NOMO-1 (cell line): ENCODE measurements at regions not wholly inside any gene's neighbourhood (a gene's known extent, or its start where the extent isn't known, plus 50 kb on each side); places are given as distances from the start of the nearest gene placed in this dataset.
"Not testable (repeated sequence)": the region's sequence is repeated elsewhere in the genome, so short reads cannot be mapped to it uniquely, and the experiment has no call there.

Source experiments
- DNase-seq, 2 experiments: peaks; one replicate each; lab custom pipeline; 2025; ENCODE audit not compliant: unreplicated experiment in 2 of 2; lab: John Stamatoyannopoulos, UW

GRCh38 chr6:76790881-76791280 is 672.4 kb downstream of the HTR1B start:
- no peak for DNase-seq

DNA sequence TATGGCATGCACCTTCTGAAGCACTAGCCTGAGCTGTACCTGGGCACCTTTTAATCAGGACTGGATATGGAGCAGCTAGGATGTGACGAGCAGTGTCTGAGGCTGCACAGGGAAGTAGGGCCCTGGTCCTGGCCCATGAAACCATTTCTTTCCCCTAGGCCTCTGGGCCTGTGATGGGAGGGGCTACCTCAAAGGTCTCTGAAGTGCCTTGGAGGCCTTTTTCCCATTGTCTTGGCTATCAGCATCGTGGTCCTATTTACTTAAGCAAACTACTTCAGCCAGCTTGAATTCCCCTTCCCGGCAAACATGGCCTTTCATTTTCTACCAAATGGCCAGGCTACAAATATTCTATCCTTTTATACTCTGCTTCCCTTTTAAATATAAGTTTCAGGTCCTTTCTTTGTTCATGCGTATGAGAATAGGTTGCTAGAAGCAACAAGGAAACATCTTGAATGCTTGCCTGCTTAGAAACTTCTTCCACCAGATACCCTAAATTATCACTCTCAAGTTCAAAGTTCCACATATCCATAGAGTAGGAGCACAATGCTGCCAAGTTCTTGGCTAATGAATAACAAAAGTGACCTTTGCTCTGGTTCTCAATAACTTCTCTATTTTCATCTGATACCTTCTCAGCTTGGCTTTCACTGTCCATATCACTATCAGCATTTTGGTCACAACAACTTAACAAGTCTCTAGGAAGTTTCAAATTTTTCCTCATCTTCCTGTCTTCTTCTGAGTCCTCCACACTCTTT is 673.1 kb downstream of the HTR1B start:
- DNase-seq = no peak

GRCh38 chr6:76789580-76789979 is 673.7 kb downstream of the HTR1B start:
- DNase-seq = no peak

DNA sequence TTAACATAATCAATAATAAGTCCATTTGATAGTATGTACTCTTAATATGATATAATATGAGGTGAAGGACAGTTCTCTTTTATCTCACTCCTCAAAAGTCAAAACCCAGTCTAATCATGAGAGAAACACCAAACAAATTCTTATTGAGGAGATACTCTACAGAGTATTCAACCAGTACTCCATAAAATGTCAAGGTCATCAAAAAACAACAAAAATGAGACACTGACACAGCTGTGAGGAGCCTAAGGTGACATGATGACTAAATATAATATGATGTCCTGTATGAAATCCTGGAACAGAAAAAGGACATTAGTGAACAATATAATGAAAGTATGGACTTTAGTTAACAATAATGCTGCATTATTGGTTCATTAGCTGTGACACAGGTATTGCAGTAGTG is 675.1 kb downstream of the HTR1B start:
- DNase-seq = no peak

DNA sequence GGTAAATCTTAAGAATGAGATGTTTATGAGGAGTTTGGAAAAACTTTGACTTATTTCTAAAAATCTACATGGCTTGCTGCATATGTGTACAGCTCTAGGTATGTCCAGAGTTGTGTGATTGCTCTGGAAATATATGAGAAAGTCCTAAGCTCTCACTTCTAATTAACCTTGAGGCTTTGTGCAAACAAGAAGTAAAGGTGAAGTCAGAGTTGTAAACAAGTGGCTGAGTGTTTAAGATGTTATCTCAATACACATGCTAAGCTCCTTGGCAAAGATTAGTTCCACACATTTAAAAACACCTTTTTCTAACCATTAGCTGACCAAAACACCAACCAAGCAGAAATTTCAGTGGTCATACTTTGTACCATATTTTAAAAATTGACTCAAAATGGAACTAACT is 684.2 kb downstream of the HTR1B start:
- DNase-seq = no peak

- DNase-seq = no peak
Measured at GRCh38 chr6:76776876-76777275, 686.4 kb downstream of the HTR1B start.

GRCh38 chr6:76774781-76775384 is 688.4 kb downstream of the HTR1B start:
- no peak for DNase-seq

DNA sequence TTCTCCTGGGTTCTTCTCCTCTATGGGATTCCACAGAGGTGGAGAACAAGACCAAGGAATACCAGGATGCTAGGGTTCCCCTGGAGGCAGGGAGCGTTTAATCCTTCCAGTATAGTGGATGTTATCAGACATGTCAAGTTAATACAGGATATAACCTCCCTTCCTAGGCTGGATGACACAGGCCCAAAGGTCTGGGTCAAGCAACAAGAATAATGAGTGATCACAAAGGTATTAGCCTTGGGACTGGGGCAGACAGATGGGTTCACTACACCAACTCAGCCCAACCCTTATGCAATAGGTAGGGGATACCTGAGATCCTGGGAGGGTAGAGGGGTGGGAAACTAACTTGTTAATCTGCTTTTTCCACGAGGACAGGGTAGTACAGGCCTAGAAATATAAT is 690.3 kb downstream of the HTR1B start:
- DNase-seq = no peak

DNA sequence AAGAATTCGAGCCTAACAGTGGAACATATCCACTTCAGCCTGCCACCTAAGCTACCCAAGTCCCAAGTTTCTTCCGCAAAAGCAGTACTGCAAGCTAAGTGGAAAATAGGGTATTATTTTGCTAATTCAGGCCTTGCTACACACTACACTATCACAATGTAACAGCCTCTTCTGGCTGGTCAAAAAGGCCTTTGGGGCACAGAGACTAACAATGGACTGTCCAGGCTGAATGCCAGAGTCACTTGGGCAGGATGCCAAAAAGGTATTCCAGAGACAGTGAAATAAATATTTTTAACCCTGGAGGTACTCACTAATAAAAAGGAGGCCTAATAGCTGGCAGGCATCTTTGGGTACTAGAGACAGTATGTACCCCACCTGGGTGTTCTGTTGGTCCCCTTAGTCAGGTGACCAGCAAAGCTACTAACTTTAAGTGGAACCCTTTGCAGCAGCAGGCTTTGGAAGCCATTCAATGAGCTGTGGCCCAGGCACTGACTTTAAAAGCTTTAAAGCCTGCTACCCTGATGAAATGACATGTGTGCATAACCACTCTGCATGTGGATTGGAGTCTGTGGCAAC is 692.1 kb downstream of the HTR1B start:
- no peak for DNase-seq

DNA sequence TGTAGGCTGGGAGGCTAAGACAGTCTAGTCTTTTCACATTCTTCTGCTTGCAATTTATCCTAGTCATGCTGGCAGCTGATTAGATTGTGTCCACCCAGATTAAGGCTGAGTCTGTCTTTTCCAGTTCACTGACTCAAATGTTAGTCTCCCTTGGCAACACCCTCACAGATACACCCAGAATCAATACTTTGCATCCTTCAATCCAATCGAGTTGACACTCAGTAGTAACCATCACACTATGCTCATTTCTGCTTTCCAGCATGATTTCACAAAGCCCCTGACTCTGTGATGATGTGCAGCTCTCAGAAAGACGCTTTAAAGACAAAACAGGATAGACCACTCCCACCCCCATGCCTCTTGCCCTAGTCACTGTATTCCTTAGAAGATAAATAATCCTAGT is 693.0 kb downstream of the HTR1B start:
- DNase-seq = no peak

DNA sequence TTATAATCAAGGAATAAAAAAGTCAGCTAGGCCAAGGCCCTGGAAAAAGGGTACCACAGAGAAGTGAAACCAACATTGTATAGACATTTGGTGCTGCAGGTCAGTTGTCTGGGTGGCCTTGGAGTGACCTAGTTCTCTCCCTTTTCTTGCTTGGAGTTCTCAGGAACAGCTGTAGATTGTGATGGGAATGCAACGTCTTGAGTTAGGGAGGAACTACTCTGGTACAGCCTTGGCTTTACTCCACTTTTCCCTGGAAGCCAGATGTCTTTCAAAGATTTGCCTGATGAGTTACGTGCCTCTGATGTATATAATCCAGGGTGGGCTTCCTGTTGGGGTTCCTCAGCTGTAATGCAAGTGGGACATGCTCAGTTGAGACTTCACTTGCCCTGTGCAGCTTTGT is 694.7 kb downstream of the HTR1B start:
- DNase-seq = no peak

DNA sequence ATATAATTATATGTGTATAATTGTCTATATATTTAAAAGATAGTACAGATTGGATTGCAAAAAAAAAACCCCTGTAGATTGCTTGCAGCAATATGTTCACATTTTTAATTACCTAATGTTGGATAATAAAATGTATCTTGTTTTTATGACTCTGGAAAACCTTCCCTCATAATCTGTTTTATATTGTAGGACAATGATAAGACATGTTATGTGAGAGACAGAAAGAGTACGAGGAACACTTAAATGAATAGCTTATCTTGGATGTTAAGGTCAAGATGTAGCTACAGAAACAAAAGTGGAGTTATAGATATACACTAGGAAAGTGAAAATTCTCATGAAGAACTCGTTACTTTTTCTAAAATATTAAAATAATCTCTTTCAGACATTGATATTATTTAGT is 691.6 kb upstream of the IMPG1 start:
- no peak for DNase-seq

- no peak for DNase-seq
Measured at GRCh38 chr6:76752841-76753240, 680.4 kb upstream of the IMPG1 start.

- DNase-seq = not testable (repeated sequence)
Measured at GRCh38 chr6:76745388-76745787, 672.9 kb upstream of the IMPG1 start.

- DNase-seq = not testable (repeated sequence)
Measured at GRCh38 chr6:76744151-76744720, 671.8 kb upstream of the IMPG1 start.

DNA sequence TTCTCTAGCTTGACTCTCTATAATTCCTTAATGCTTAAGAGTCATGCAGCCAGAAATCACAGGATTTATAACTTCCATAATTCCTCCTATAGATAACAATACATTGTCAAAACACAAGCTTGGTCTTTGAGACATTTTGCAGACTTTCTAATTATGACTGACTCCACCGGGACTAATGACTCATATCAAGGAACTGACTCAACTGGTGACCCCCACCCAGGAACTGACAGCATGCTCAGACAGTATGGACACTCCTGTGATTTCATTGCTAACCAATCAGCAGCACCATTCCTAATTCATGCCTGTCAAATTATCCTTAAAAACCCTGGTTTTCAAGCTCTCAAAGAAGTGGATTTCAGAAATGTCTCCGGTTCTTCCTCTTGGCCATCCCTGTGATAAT is 670.5 kb upstream of the IMPG1 start:
- no peak for DNase-seq

DNA sequence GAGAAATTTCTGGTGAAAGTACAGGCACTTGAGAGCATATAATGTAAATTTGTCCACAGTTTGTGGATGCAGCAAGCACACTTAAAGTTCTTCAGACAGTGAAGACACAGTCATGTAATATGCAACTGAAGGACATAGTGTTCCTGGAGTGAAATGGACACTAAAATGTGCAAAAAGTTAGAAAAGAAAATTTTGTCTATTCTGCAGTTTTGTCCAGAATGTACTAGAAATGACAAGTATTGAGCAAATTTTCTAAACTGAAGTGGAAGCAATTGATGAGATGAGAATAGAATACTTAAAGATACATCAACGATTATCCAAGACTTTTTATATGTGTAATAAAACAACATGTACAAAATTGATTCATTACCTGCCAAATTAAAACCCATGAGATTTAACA is 647.0 kb upstream of the IMPG1 start:
- no peak for DNase-seq

GRCh38 chr6:76708641-76709331 is 636.3 kb upstream of the IMPG1 start:
- no peak for DNase-seq

GRCh38 chr6:76707630-76708029 is 635.2 kb upstream of the IMPG1 start:
- DNase-seq = no peak

GRCh38 chr6:76706631-76707030 is 634.2 kb upstream of the IMPG1 start:
- DNase-seq = no peak

DNA sequence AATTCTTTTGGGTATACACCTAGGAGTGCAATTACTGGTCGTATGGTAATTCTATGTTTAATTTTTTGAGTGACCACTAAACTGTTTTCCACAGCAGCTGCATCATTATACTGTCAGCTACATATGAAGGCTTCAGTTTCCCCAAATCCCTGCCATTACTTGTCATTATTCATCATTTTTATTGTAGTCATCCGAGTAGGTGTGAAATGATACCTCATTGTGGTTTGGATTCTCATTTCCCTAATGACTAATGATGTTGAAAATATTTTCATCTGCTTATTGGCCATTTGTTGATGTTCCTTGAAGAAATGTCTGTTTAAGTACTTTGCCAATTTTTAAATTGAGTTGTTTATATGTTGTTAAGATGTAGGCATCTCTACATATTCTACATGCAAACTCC is 633.6 kb upstream of the IMPG1 start:
- no peak for DNase-seq
